Fibroblast of lung (primary cell): ENCODE measurements at regions not wholly inside any gene's neighbourhood (a gene's known extent, or its start where the extent isn't known, plus 50 kb on each side); places are given as distances from the start of the nearest gene placed in this dataset.

Experiments
- DNase-seq, 2 donors: peaks; one replicate each; pipeline versions ENCODE4 v3.0.0 to v3.0.0-alpha.2; 2010; ENCODE audit warnings: low read depth in 2 of 2
- H2AFZ ChIP-seq: 2 replicates; pipeline ENCODE4 v1.5.1; 2012; ENCODE audit warnings: low read length, control low read depth, inconsistent platforms
- H3K27ac ChIP-seq: 2 replicates; pipeline ENCODE4 v1.5.1; 2011; ENCODE audit warnings: low read length, control low read depth; ENCODE audit not compliant: insufficient read depth
- H3K27me3 ChIP-seq: 2 replicates; pipeline ENCODE4 v1.5.1; 2011; ENCODE audit warnings: mild to moderate bottlenecking, low read length; ENCODE audit not compliant: control insufficient read depth, insufficient read depth
- H3K36me3 ChIP-seq: 2 replicates; pipeline ENCODE4 v1.5.1; 2011; ENCODE audit warnings: low read length; ENCODE audit not compliant: control insufficient read depth, insufficient read depth
- H3K4me1 ChIP-seq: 2 replicates; pipeline ENCODE4 v1.5.1; 2011; ENCODE audit warnings: low read length; ENCODE audit not compliant: control insufficient read depth, insufficient read depth; ENCODE audit errors: extremely low read depth
- H3K4me2 ChIP-seq: 2 replicates; pipeline ENCODE4 v1.5.1; 2011; ENCODE audit warnings: low read length, control low read depth; ENCODE audit not compliant: insufficient read depth; ENCODE audit errors: extremely low read depth
- H3K4me3 ChIP-seq, 4 experiments: fragments of 200-600 bp in 1 of 4; sonication (generic) in 1 of 4; replicated peaks in 1 of 4; 2 replicates each; pipeline ENCODE4 v1.5.1; 2011 to 2016; ENCODE audit warnings: low read length in 4 of 4, low read depth in 3 of 4, mild to moderate bottlenecking in 3 of 4, control low read depth in 2 of 4, inconsistent platforms in 1 of 4, mixed read lengths in 1 of 4; ENCODE audit not compliant: insufficient read depth in 1 of 4; ENCODE audit errors: control extremely low read depth in 1 of 4
- H3K79me2 ChIP-seq: 2 replicates; pipeline ENCODE4 v1.5.1; 2012; ENCODE audit warnings: mild to moderate bottlenecking, low read length, inconsistent platforms; ENCODE audit not compliant: control insufficient read depth, insufficient read depth
- H3K9ac ChIP-seq: 2 replicates; pipeline ENCODE4 v1.5.1; 2011; ENCODE audit warnings: mild to moderate bottlenecking, low read length, control low read depth; ENCODE audit not compliant: insufficient read depth
- H3K9me3 ChIP-seq: 2 replicates; pipeline ENCODE4 v1.5.1; 2012; ENCODE audit warnings: low read depth, low read length; ENCODE audit not compliant: control insufficient read depth, insufficient read depth
- H4K20me1 ChIP-seq: 2 replicates; pipeline ENCODE4 v1.5.1; 2011; ENCODE audit warnings: low read length; ENCODE audit not compliant: control insufficient read depth, insufficient read depth; ENCODE audit errors: extremely low read depth
- CTCF ChIP-seq, 2 donors: IDR thresholded peaks in 1 of 2; conservative IDR thresholded peaks in 1 of 2; 1 replicate in 1 of 2; 2 replicates in 1 of 2; pipeline ENCODE4 v1.5.1; 2011 to 2012; ENCODE audit warnings: low read length in 2 of 2, control low read depth in 1 of 2, inconsistent platforms in 1 of 2, low read depth in 1 of 2, mild to moderate bottlenecking in 1 of 2
- EZH2 ChIP-seq: IDR thresholded peaks from 2 replicates; pipeline ENCODE4 v1.5.1; 2012; ENCODE audit warnings: low read length, control low read depth, mild to moderate bottlenecking; ENCODE audit errors: missing control alignments

DNA sequence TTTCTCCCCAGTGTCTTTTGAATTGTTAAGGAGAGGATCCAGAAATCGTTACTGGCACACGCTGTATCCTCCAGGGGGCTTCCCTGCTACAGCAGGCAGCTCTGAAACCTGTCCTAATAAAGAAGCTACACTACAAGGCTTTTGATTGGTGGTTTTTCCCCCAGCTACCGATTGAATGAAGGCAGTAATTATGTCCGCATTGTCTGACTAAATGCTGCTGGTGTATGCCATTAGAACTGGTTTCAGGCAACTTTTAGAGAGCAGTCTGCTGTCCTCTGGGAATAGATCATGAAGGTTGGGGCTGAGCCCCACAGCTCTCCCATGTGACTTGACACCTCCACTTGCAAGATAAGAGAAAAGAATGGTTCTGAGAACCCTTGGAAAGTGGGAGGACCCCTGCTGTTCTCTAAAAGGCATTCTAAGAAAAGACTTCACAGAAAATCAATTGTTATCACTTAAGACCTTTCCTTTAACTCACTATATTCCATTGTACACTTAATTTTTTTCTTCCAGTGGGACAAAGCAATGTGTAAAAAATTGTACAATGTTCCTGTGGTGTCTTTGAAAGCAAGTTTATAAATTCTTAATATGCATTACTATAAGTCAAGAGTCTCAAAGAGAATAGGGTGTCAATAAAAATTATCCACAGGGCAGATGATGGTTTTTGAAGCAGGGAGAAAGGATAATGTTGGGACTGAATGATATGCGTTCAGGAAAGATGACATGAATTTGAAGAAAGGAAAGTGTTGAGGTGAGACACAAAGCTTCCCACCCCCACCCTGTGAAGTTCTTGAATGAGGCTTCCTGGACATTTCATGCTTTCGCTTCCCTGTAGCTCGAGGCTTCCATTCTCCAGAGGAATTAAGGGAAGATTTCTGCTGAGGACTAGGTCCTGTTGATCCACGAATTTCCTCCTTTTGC, 53.0 kb upstream of the DAZL start:
- no peak overlapping the region for H3K4me2 ChIP-seq
- no peaks in the 10 kb centered on the region for H3K9me3 ChIP-seq
- no peaks in the 10 kb centered on the region for H3K36me3 ChIP-seq
- H3K27ac ChIP-seq: no peak overlapping the region
- DNase-seq: peak in 1 of 2 donors; percentile 1
- no peak overlapping the region for H2AFZ ChIP-seq
- H3K79me2 ChIP-seq: no peaks in the 10 kb centered on the region
- no peak overlapping the region for H3K4me3 ChIP-seq
- no peaks in the 10 kb centered on the region for H3K27me3 ChIP-seq
- no peak for TF ChIP-seq CTCF (conservative IDR thresholded peaks at IDR 0.05 in 1 of 2, IDR thresholded peaks at IDR 0.05 in 1 of 2; ENCODE audit: low read depth in 1 of 2, low read length in 2 of 2)
- no peak for TF ChIP-seq EZH2
- no peaks in the 10 kb centered on the region for H4K20me1 ChIP-seq
- H3K9ac ChIP-seq: no peak overlapping the region
- H3K4me1 ChIP-seq: no peaks in the 10 kb centered on the region

- Histone ChIP-seq H3K36me3 (no peaks in the 10 kb centered on the region), H3K4me2 (no peak overlapping the region), H3K27ac (no peak overlapping the region), H2AFZ (no peak overlapping the region), H3K9ac (no peak overlapping the region), H3K27me3 (no peaks in the 10 kb centered on the region), H3K4me1 (no peaks in the 10 kb centered on the region), H3K79me2 (no peaks in the 10 kb centered on the region), H4K20me1 (no peaks in the 10 kb centered on the region), H3K4me3 (no peak overlapping the region), H3K9me3 (no peaks in the 10 kb centered on the region)
- DNase-seq: no peak
- TF ChIP-seq EZH2 (no peak), CTCF (conservative IDR thresholded peaks at IDR 0.05 in 1 of 2, IDR thresholded peaks at IDR 0.05 in 1 of 2; ENCODE audit: low read depth in 1 of 2, low read length in 2 of 2) (no peak)
Measured at GRCh38 chr3:16658925-16659793, 53.9 kb upstream of the DAZL start.
